DOHH2 (cell line): ENCODE measurements at regions not wholly inside any gene's neighbourhood (a gene's known extent, or its start where the extent isn't known, plus 50 kb on each side); places are given as distances from the start of the nearest gene placed in this dataset.

Experiments used
- H3F3A ChIP-seq: fragments of 200-600 bp; sonication (generic), shearing (Covaris generic); 2 replicates; pipeline ENCODE4 v1.6.0; 2016; ENCODE audit warnings: antibody characterized with exemption, mild to moderate bottlenecking; ENCODE audit not compliant: control insufficient read depth, insufficient read depth
- H3K27ac ChIP-seq: fragments of 200-600 bp; sonication (generic); 2 replicates; pipeline ENCODE4 v1.5.1; 2014; ENCODE audit warnings: low read depth, mild to moderate bottlenecking, low read length, moderate library complexity
- H3K27me3 ChIP-seq: fragments of 200-600 bp; sonication (generic); 2 replicates; pipeline ENCODE4 v1.6.1; 2014; ENCODE audit warnings: mild to moderate bottlenecking, low read length, mixed read lengths; ENCODE audit not compliant: control insufficient read depth
- H3K36me3 ChIP-seq: fragments of 200-600 bp; sonication (generic); 2 replicates; pipeline ENCODE4 v1.6.1; 2014; ENCODE audit warnings: mild to moderate bottlenecking, low read length, moderate library complexity, mixed read lengths; ENCODE audit not compliant: control insufficient read depth
- H3K4me1 ChIP-seq: fragments of 200-600 bp; sonication (generic); 2 replicates; pipeline ENCODE4 v1.6.1; 2014; ENCODE audit warnings: mild to moderate bottlenecking, low read length, mixed read lengths; ENCODE audit not compliant: control insufficient read depth
- H3K4me2 ChIP-seq: fragments of 200-600 bp; sonication (generic); 2 replicates; pipeline ENCODE4 v1.6.0; 2014; ENCODE audit warnings: mild to moderate bottlenecking, low read length, moderate library complexity
- H3K4me3 ChIP-seq: fragments of 200-600 bp; sonication (generic); 2 replicates; pipeline ENCODE4 v1.5.1; 2014; ENCODE audit warnings: mild to moderate bottlenecking, low read length, mixed read lengths
- H3K79me2 ChIP-seq: fragments of 200-600 bp; sonication (generic); 2 replicates; pipeline ENCODE4 v1.6.1; 2014; ENCODE audit warnings: mild to moderate bottlenecking, low read length, mixed read lengths; ENCODE audit not compliant: control insufficient read depth
- H3K9me2 ChIP-seq: fragments of 200-600 bp; sonication (generic); replicated peaks from 2 replicates; pipeline ENCODE4 v1.6.1; 2014; ENCODE audit warnings: mild to moderate bottlenecking, low read length, mixed read lengths; ENCODE audit not compliant: control insufficient read depth
- H3K9me3 ChIP-seq: fragments of 200-600 bp; sonication (generic); 2 replicates; pipeline ENCODE4 v1.6.1; 2014; ENCODE audit warnings: antibody characterized with exemption, low read length, mixed read lengths; ENCODE audit not compliant: control insufficient read depth, insufficient read depth
- H4K20me1 ChIP-seq: fragments of 200-600 bp; sonication (generic); 2 replicates; pipeline ENCODE4 v1.6.0; 2014; ENCODE audit warnings: low read depth, mild to moderate bottlenecking, antibody characterized with exemption, low read length, moderate library complexity; ENCODE audit not compliant: control insufficient read depth, insufficient read depth
- CTCF ChIP-seq: fragments of 200-600 bp; sonication (generic); IDR thresholded peaks from one replicate; pipeline ENCODE4 v1.5.1; 2014; ENCODE audit warnings: antibody characterized with exemption, mild to moderate bottlenecking, low read depth, low read length; ENCODE audit not compliant: poor library complexity, severe bottlenecking
- EZH2phosphoT487 ChIP-seq: fragments of 200-600 bp; sonication (generic); IDR thresholded peaks from 2 replicates; pipeline ENCODE4 v1.6.1; 2017; ENCODE audit warnings: borderline replicate concordance, mild to moderate bottlenecking, antibody characterized with exemption, low read length, moderate library complexity, mixed read lengths

DNA sequence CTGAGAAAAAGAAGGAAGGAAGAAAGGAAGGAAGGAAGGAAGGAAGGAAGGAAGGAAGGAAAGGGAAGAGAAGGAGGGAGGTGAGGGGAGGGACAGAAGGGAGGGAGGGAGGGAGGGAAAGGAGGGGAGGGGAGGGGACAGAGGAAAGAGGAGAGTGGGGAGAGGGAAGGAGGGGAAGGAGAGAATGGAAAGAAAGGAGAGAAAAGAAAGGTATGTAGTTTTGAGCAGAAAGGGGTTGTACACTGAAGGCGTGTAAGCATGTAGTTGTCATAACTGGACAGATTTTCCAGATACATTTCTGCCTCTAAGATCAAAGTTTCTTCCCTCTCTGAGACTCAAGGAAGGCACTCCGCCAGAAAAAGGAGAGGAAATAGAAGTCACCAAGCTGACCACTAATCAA, 113.4 kb upstream of the KBTBD8 start:
- H3F3A ChIP-seq, result no peaks in the 10 kb centered on the region
- no peaks in the 10 kb centered on the region for H4K20me1 ChIP-seq
- H3K79me2 ChIP-seq, result no peaks in the 10 kb centered on the region
- no peaks in the 10 kb centered on the region for H3K27me3 ChIP-seq
- H3K9me3 ChIP-seq, result no peaks in the 10 kb centered on the region
- H3K4me1 ChIP-seq, result no peaks in the 10 kb centered on the region
- H3K27ac ChIP-seq, result no peak overlapping the region
- no peaks in the 10 kb centered on the region for H3K36me3 ChIP-seq
- H3K4me3 ChIP-seq, result no peak overlapping the region
- no peak for TF ChIP-seq CTCF
- no peak for TF ChIP-seq EZH2phosphoT487
- no peaks in the 10 kb centered on the region for H3K9me2 ChIP-seq
- no peak overlapping the region for H3K4me2 ChIP-seq

DNA sequence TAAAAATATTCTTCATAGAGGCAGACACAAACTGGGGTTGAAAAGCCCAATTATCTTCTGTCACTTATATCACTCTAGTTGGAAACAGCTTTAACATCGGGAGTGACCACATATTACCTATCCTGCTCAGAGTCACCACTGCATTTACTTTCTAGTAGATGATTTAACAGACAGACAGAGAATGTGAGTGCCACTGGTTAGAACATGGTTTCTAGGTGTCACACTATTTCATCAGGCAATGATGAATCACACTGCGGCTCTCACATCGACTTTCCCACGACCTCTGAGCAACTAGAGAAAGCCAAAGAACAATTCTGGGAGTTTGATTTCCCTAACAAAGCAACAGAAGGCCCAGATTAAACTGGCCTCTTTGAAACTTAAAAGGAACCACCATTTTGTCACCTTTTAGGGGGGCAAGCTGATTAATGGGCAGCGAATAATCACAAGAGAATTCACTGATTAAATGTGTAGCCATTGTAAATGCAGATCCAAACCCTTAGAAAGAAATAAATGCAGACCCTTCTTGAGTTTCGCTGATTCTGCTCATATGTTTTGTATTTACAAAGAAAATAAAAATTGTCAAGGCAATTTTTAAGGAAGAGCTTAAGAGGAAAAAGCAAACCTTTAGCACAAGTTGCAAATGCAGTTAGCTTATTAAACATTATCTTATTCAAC, 112.6 kb upstream of the KBTBD8 start:
- no peak overlapping the region for H3K27ac ChIP-seq
- no peak overlapping the region for H3K4me2 ChIP-seq
- TF ChIP-seq EZH2phosphoT487, result no peak
- no peak for TF ChIP-seq CTCF

GRCh38 chr3:66889750-66890494, 108.2 kb upstream of the KBTBD8 start:
- no peaks in the 10 kb centered on the region for H3K79me2 ChIP-seq
- TF ChIP-seq EZH2phosphoT487, result no peak
- TF ChIP-seq CTCF, result no peak
- no peaks in the 10 kb centered on the region for H3K4me1 ChIP-seq
- H3K27ac ChIP-seq, result no peak overlapping the region
- H3F3A ChIP-seq, result no peaks in the 10 kb centered on the region
- no peaks in the 10 kb centered on the region for H3K27me3 ChIP-seq
- no peaks in the 10 kb centered on the region for H4K20me1 ChIP-seq
- no peaks in the 10 kb centered on the region for H3K9me3 ChIP-seq
- H3K36me3 ChIP-seq, result no peaks in the 10 kb centered on the region
- no peaks in the 10 kb centered on the region for H3K9me2 ChIP-seq
- no peak overlapping the region for H3K4me3 ChIP-seq
- no peak overlapping the region for H3K4me2 ChIP-seq

More for the DNA sequence above, 112.6 kb upstream of the KBTBD8 start:
- Histone ChIP-seq H3K36me3 (no peaks in the 10 kb centered on the region), H3K4me3 (no peak overlapping the region), H3K4me1 (no peaks in the 10 kb centered on the region), H3K9me3 (no peaks in the 10 kb centered on the region), H3K27me3 (no peaks in the 10 kb centered on the region), H3K79me2 (no peaks in the 10 kb centered on the region), H3K9me2 (no peaks in the 10 kb centered on the region), H3F3A (no peaks in the 10 kb centered on the region), H4K20me1 (no peaks in the 10 kb centered on the region)
